ENCODE measurements at regions not wholly inside any gene's neighbourhood (a gene's known extent, or its start where the extent isn't known, plus 50 kb on each side); places are given as distances from the start of the nearest gene placed in this dataset.
A peak's percentile ranks its signal among the peaks of the same experiment; 100 is the strongest.

GRCh38 chr4:138757432-138757831, 258.1 kb upstream of the NOCT start:
- DNase-seq (ENCODE audit: low read depth): no peak

GRCh38 chr4:138756519-138756918, 259.1 kb upstream of the NOCT start:
- DNase-seq (ENCODE audit: low read depth): no peak

- no peak for DNase-seq (ENCODE audit: low read depth)
Observed at GRCh38 chr4:138751309-138751708, 264.3 kb upstream of the NOCT start.

- peak; percentile 46 for DNase-seq (ENCODE audit: low read depth)
Observed at GRCh38 chr4:138749303-138749702, 266.3 kb upstream of the NOCT start.

GRCh38 chr4:138741766-138742377, 273.7 kb upstream of the NOCT start:
- peak; percentile 19 for DNase-seq (ENCODE audit: low read depth)

GRCh38 chr4:138740816-138741745, 274.5 kb upstream of the NOCT start:
- DNase-seq (ENCODE audit: low read depth): no peak

GRCh38 chr4:138736362-138736761, 279.2 kb upstream of the NOCT start:
- peak; percentile 11 for DNase-seq (ENCODE audit: low read depth)

- DNase-seq (ENCODE audit: low read depth): peak; percentile 47
Observed at GRCh38 chr4:138734746-138735145, 280.8 kb upstream of the NOCT start.

GRCh38 chr4:138728566-138728965, 287.0 kb upstream of the NOCT start:
- no peak for DNase-seq (ENCODE audit: low read depth)

- peak; percentile 15 for DNase-seq (ENCODE audit: low read depth)
Observed at GRCh38 chr4:138727731-138728130, 287.9 kb upstream of the NOCT start.

- DNase-seq (ENCODE audit: low read depth): no peak
Observed at GRCh38 chr4:138724530-138724929, 291.1 kb upstream of the NOCT start.

- DNase-seq (ENCODE audit: low read depth): no peak
Observed at GRCh38 chr4:138716559-138717335, 298.8 kb upstream of the NOCT start.

GRCh38 chr4:138710297-138710696, 305.3 kb upstream of the NOCT start:
- DNase-seq (ENCODE audit: low read depth): no peak

GRCh38 chr4:138709859-138710258, 305.7 kb upstream of the NOCT start:
- no peak for DNase-seq (ENCODE audit: low read depth)

- peak; percentile 4 for DNase-seq (ENCODE audit: low read depth)
Observed at GRCh38 chr4:138707746-138708677, 307.6 kb upstream of the NOCT start.

- no peak for DNase-seq (ENCODE audit: low read depth)
Observed at GRCh38 chr4:138706201-138706600, 309.4 kb upstream of the NOCT start.

GRCh38 chr4:138702190-138702824, 313.3 kb upstream of the NOCT start:
- no peak for DNase-seq (ENCODE audit: low read depth)

- no peak for DNase-seq (ENCODE audit: low read depth)
Observed at GRCh38 chr4:138698641-138699040, 316.9 kb upstream of the NOCT start.

- no peak for DNase-seq (ENCODE audit: low read depth)
Observed at GRCh38 chr4:138697851-138698250, 317.7 kb upstream of the NOCT start.

GRCh38 chr4:138696771-138697170, 318.8 kb upstream of the NOCT start:
- no peak for DNase-seq (ENCODE audit: low read depth)
